IPS-20b (cell line): ENCODE measurements at regions not wholly inside any gene's neighbourhood (a gene's known extent, or its start where the extent isn't known, plus 50 kb on each side); places are given as distances from the start of the nearest gene placed in this dataset.
"Not testable (repeated sequence)": the region's sequence is repeated elsewhere in the genome, so short reads cannot be mapped to it uniquely, and the experiment has no call there.

Experiments used
- H3K27ac ChIP-seq: one replicate; pipeline ENCODE4 v1.5.1; 2013; ENCODE audit warnings: low read length
- H3K27me3 ChIP-seq: 2 replicates; pipeline ENCODE4 v1.6.1; 2013; ENCODE audit warnings: mild to moderate bottlenecking, low read length, inconsistent platforms; ENCODE audit not compliant: insufficient read depth
- H3K36me3 ChIP-seq: 2 replicates; pipeline ENCODE4 v1.6.1; 2013; ENCODE audit warnings: low read depth, mild to moderate bottlenecking, inconsistent platforms, low read length, moderate library complexity; ENCODE audit not compliant: insufficient read depth
- H3K4me1 ChIP-seq: 2 replicates; pipeline ENCODE4 v1.6.1; 2013; ENCODE audit warnings: mild to moderate bottlenecking, control low read depth, inconsistent platforms, low read length, moderate library complexity; ENCODE audit not compliant: insufficient read depth
- H3K4me3 ChIP-seq: 2 replicates; pipeline ENCODE4 v1.5.1; 2013; ENCODE audit warnings: mild to moderate bottlenecking, low read length, inconsistent platforms
- H3K9ac ChIP-seq: 2 replicates; pipeline ENCODE4 v1.6.1; 2013; ENCODE audit warnings: low read depth, mild to moderate bottlenecking, inconsistent platforms, low read length, moderate library complexity
- H3K9me3 ChIP-seq: 2 replicates; pipeline ENCODE4 v1.6.1; 2013; ENCODE audit warnings: mild to moderate bottlenecking, low read depth, low read length, inconsistent platforms; ENCODE audit not compliant: insufficient read depth

DNA sequence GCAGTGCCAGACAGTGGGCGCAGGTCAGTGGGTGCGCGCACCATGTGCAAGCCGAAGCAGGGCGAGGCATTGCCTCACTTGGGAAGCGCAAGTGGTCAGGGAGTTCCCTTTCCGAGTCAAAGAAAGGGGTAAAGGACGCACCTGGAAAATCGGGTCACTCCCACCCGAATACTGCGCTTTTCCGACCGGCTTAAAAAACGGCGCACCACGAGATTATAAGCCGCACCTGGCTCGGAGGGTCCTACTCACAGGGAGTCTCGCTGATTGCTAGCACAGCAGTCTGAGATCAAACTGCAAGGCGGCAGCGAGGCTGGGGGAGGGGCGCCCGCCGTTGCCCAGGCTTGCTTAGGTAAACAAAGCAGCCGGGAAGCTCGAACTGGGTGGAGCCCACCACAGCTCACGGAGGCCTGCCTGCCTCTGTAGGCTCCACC lies 77.9 kb downstream of the NR4A2 start:
- H3K36me3 ChIP-seq, H3K27me3 ChIP-seq, H3K27ac ChIP-seq, H3K4me1 ChIP-seq, H3K9me3 ChIP-seq: not testable (repeated sequence)
- Histone ChIP-seq H3K4me3 (peak overlapping the region; percentile 56), H3K9ac (peak overlapping the region; percentile 73)

DNA sequence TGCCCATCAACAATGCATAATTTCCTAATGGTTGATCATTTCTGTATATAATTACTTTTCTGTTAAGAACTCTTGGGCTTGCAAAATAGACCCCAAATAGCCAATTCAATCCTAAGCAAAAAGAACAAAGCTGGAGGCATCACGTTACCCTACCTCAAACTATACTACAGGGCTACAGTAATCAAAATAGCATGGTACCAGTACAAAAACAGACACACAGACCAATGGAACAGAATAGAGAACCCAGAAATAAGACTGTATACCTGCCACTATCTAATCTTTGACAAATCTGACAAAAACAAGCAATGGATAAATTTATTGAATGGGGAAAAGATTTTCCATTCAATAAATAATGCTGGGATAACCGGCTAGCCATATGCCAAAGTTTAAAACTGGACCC lies 78.8 kb downstream of the NR4A2 start:
- Histone ChIP-seq H3K4me1 (no peaks in the 10 kb centered on the region), H3K36me3 (no peaks in the 10 kb centered on the region), H3K27me3 (no peaks in the 10 kb centered on the region), H3K9ac (peak overlapping the region; percentile 73; the same call in 1 of the 2 replicates), H3K27ac (no peak overlapping the region), H3K9me3 (no peaks in the 10 kb centered on the region), H3K4me3 (peak overlapping the region; percentile 56; the same call in 1 of the 2 replicates)

GRCh38 chr2:156242874-156243273 lies 89.6 kb downstream of the NR4A2 start:
- H3K9me3 ChIP-seq = peaks cover 3% of the 10 kb centered on the region; the same call in 1 of the 2 replicates
- no peaks in the 10 kb centered on the region for H3K4me1 ChIP-seq
- no peak overlapping the region for H3K9ac ChIP-seq

GRCh38 chr2:156237558-156237957 lies 95.0 kb downstream of the NR4A2 start:
- Histone ChIP-seq H3K36me3 (no peaks in the 10 kb centered on the region), H3K9me3 (peaks cover 9% of the 10 kb centered on the region)

More at GRCh38 chr2:156242874-156243273, 89.6 kb downstream of the NR4A2 start:
- Histone ChIP-seq H3K36me3 (no peaks in the 10 kb centered on the region), H3K27ac (no peak overlapping the region), H3K27me3 (no peaks in the 10 kb centered on the region), H3K4me3 (no peak overlapping the region)

DNA sequence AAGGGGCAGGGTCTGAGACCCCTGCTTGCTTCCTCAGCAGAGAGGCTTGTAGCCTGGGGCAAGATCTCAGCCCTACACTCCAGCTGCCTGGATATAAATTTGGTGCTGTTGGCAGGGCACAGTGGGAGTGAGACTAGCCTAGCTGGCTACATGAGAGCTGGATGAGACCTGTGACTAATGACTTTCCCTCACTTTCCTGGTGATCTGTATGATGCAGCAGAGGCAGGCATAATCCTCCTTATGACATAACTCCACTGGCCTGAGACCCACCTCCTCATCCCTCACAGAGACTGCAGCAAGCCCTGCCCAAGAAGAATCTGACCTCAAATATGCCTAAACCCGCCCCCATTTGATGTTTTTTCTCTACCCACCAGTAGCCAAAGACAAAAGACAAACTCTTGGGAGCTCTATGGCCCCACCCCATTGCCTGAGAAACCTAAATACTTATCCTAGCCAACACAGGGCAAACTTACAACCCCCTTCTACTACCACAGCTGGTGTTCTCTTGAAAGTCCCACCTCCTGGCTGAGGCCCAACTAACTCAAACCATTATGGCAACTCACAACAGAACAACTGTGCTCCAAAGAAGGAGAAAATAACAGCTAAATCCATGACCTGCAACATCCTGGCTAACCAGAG lies 102.7 kb downstream of the NR4A2 start:
- Histone ChIP-seq H3K9ac (no peak overlapping the region), H3K9me3 (no peaks in the 10 kb centered on the region; the same call in 1 of the 2 replicates), H3K27me3 (no peaks in the 10 kb centered on the region), H3K27ac (no peak overlapping the region), H3K4me3 (no peak overlapping the region), H3K36me3 (no peaks in the 10 kb centered on the region), H3K4me1 (no peaks in the 10 kb centered on the region)

More at GRCh38 chr2:156237558-156237957, 95.0 kb downstream of the NR4A2 start:
- H3K9ac ChIP-seq = no peak overlapping the region
- H3K27ac ChIP-seq = no peak overlapping the region
- H3K4me1 ChIP-seq = no peaks in the 10 kb centered on the region
- H3K27me3 ChIP-seq = no peaks in the 10 kb centered on the region
- no peak overlapping the region for H3K4me3 ChIP-seq

- not testable (repeated sequence) for H3K4me3 ChIP-seq, H3K9me3 ChIP-seq, H3K36me3 ChIP-seq, H3K27me3 ChIP-seq, H3K9ac ChIP-seq, H3K4me1 ChIP-seq, H3K27ac ChIP-seq
Measured at GRCh38 chr2:156223328-156223727, 109.2 kb downstream of the NR4A2 start.

DNA sequence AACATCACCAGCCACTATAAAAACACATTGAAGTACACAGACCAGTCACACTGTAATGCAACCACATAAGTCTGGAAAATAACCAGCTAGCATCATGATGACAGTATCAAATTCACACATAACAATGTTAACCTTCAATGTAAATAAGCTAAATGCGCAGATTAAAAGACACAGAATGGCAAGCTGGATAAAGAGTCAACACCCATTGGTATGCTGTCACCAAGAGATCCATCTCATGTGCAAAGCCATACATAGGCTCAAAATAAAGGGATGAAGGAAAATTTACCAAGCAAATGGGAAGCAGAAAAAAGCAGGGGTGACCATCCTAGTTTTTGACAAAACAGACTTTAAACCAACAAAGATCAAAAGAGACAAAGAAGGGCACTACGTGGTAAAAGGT lies 110.8 kb downstream of the NR4A2 start:
- H3K36me3 ChIP-seq = no peaks in the 10 kb centered on the region
- H3K4me1 ChIP-seq = no peaks in the 10 kb centered on the region; the same call in 1 of the 2 replicates
- no peak overlapping the region for H3K9ac ChIP-seq
- no peaks in the 10 kb centered on the region for H3K27me3 ChIP-seq
- H3K4me3 ChIP-seq = no peak overlapping the region
- H3K9me3 ChIP-seq = no peaks in the 10 kb centered on the region; the same call in 1 of the 2 replicates
- H3K27ac ChIP-seq = no peak overlapping the region

DNA sequence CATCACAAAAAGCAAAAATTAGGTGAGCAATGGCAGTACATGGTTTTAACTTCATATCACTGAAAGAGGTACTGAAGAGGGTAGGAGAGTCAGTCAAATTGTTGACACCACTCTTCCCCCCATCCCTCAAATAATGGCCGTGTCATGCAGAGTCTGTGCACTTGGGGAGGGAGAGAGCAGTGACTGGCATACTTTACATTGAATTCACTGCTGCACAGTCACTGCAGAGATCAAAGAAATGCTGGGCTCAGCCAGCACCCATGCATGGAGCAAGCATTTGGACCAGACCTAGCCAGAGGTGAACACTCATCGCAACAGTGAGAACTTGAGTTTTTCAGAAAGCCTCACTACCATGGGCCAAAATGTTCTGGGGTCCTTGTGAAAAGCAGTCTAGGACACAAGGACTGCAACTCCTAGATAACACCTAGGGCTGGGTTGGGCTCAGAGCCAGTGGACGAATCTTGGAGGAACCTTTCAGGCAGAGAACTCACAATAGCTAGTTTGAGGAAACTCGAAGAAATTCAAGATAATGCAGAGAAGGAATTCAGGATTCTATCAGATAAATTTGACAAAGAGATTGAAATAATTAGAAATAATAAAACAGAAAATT lies 112.9 kb downstream of the NR4A2 start:
- no peaks in the 10 kb centered on the region for H3K27me3 ChIP-seq
- no peaks in the 10 kb centered on the region; the same call in 1 of the 2 replicates for H3K4me1 ChIP-seq
- H3K27ac ChIP-seq = no peak overlapping the region
- no peak overlapping the region for H3K4me3 ChIP-seq
- no peak overlapping the region for H3K9ac ChIP-seq
- no peaks in the 10 kb centered on the region for H3K36me3 ChIP-seq
- H3K9me3 ChIP-seq = no peaks in the 10 kb centered on the region

DNA sequence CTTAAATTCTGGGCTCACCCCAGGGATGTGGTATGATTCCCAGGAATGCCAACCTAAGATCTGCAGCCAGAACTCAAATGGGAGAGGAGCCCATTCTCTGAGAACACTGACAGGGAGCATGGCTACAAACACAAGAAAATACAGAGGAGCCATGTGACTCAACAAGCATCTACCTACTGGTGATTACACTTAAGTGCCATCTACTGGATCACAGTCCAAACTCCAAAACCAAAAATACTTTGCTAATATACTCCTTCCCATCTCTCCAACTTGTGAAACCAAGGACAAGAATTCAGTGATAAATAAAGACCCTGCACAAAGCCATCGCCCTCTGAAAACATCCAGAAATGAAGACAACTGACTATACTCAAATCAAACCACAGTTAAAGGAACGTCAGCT lies 116.9 kb downstream of the NR4A2 start:
- no peaks in the 10 kb centered on the region; the same call in 1 of the 2 replicates for H3K4me1 ChIP-seq
- H3K36me3 ChIP-seq = no peaks in the 10 kb centered on the region
- H3K9ac ChIP-seq = no peak overlapping the region
- no peaks in the 10 kb centered on the region for H3K27me3 ChIP-seq
- H3K27ac ChIP-seq = no peak overlapping the region
- no peak overlapping the region for H3K4me3 ChIP-seq
- H3K9me3 ChIP-seq = no peaks in the 10 kb centered on the region

GRCh38 chr2:156211318-156211717 lies 121.2 kb downstream of the NR4A2 start:
- H3K9me3 ChIP-seq = no peaks in the 10 kb centered on the region
- H3K27ac ChIP-seq = no peak overlapping the region
- H3K4me1 ChIP-seq = peaks cover 5% of the 10 kb centered on the region; the same call in 1 of the 2 replicates
- no peaks in the 10 kb centered on the region for H3K36me3 ChIP-seq
- no peak overlapping the region for H3K9ac ChIP-seq
- H3K27me3 ChIP-seq = no peaks in the 10 kb centered on the region
- no peak overlapping the region for H3K4me3 ChIP-seq

DNA sequence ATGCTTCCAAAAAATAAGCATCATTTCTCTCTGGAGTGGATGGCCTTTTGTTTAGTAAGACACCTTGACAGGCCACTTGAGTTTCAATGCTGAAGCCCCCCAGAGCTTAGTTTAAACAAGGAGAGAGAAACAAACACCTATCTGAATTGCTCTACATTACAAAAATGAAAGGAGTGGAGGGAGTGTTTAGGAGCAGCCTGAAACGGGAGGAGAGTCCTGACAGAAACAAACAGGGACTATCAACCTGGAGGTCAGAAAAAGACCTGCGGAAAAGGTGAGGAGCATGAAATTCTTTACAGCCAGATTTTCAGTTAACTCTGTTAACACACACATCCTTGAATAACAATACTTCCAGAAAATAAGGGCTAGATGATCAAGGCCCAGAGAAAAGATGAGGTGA lies 126.2 kb downstream of the NR4A2 start:
- Histone ChIP-seq H3K9ac (no peak overlapping the region), H3K9me3 (no peaks in the 10 kb centered on the region), H3K4me1 (peaks cover 9% of the 10 kb centered on the region; the same call in 1 of the 2 replicates), H3K36me3 (no peaks in the 10 kb centered on the region), H3K27ac (no peak overlapping the region), H3K27me3 (no peaks in the 10 kb centered on the region), H3K4me3 (peak overlapping the region; percentile 26; the same call in 1 of the 2 replicates)

DNA sequence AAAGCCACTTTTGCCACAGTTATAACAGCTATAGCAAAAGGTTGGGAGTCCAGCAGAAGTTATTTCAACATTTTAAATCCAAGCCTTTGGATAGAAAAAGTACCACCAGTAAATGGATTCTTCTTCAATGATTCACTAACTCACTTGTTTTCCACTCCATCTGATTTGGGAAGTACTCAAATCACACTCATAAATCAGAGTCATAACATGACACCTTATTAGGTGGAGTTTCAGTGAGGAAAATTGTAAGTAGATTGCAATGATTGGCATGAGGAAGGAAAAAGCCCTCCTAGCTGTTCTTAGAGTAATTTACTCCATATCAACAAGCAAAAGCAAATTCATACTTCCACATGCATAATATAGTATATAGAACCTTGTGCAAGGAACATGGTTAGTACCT lies 132.9 kb downstream of the NR4A2 start:
- Histone ChIP-seq H3K4me1 (no peaks in the 10 kb centered on the region), H3K27ac (no peak overlapping the region), H3K9ac (no peak overlapping the region), H3K36me3 (no peaks in the 10 kb centered on the region), H3K4me3 (no peak overlapping the region), H3K9me3 (no peaks in the 10 kb centered on the region), H3K27me3 (no peaks in the 10 kb centered on the region)
